Stimulated activated memory B cell treated with anti-CD40 and anti-IgM and Interleukin-4, amounts not matched to agents 10 μg/mL and 1 μg/mL and 100 μg/mL, for 72 hours (primary cell): ENCODE measurements at regions not wholly inside any gene's neighbourhood (a gene's known extent, or its start where the extent isn't known, plus 50 kb on each side); places are given as distances from the start of the nearest gene placed in this dataset.
"Not testable (repeated sequence)": the region's sequence is repeated elsewhere in the genome, so short reads cannot be mapped to it uniquely, and the experiment has no call there.

Experiments
- ATAC-seq: fragments of 150-1000 bp; cut with Tn5 transposase; 2 replicates; pipeline ENCODE4 v1.10.0; 2021
- H3K27ac Mint-ChIP-seq: one replicate; pipeline ENCODE4 v1.8.0; 2022; ENCODE audit warnings: mild to moderate bottlenecking, mixed read lengths
- H3K27me3 Mint-ChIP-seq: one replicate; pipeline ENCODE4 v1.8.0; 2022; ENCODE audit warnings: mixed read lengths
- H3K36me3 Mint-ChIP-seq: one replicate; pipeline ENCODE4 v1.8.0; 2022; ENCODE audit warnings: mixed read lengths
- H3K4me1 Mint-ChIP-seq: one replicate; pipeline ENCODE4 v1.8.0; 2022; ENCODE audit warnings: mixed read lengths
- H3K4me3 Mint-ChIP-seq: one replicate; pipeline ENCODE4 v1.8.0; 2022; ENCODE audit warnings: mild to moderate bottlenecking, moderate library complexity, mixed read lengths
- H3K9me3 Mint-ChIP-seq: one replicate; pipeline ENCODE4 v1.8.0; 2022; ENCODE audit warnings: mixed read lengths

DNA sequence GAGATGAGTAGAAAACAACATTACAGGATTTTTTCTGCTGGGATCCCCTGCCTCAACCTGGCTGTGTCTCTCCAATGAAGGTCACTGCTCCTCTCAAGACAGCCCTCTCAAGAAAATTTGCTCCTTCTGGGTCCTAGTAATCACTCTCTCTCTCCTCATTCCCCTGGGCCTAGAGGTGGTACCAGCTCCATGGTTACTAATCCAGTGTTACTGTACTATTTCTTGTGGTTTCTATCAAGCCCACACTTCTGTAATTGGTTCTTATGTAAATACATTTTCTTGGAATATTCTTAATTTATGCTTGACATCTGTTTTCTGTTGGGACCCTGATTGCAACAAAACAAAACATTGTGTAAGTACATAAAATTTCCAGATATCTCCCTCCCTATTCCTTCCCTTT lies 123.8 kb upstream of the RORB start:
- Mint-ChIP-seq H3K27me3 (no peaks in the 10 kb centered on the region), H3K27ac (no peak overlapping the region)

DNA sequence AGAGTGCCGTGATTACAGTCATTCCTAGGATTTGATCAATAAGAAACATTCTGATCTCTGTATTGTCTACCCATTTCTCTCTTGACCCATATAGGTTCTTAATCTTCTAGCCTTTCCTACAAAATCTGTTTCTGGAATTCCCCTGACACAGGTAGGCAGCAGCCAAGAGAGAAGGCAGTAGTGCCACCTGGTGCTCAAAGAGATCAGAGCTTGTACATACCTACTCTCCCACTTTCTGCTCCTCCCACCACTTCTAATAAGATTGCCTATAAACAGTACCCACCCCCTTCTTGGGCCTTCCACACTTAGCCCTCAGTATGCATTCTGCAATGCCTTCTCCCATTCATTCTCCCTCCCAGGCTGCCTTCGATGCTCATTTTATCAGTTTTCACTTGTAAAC lies 117.4 kb upstream of the RORB start:
- no peak overlapping the region for H3K4me3 Mint-ChIP-seq
- no peak overlapping the region for H3K27ac Mint-ChIP-seq
- no peaks in the 10 kb centered on the region for H3K27me3 Mint-ChIP-seq
- H3K9me3 Mint-ChIP-seq = no peaks in the 10 kb centered on the region
- no peak for ATAC-seq
- H3K36me3 Mint-ChIP-seq = no peaks in the 10 kb centered on the region
- H3K4me1 Mint-ChIP-seq = no peaks in the 10 kb centered on the region

More for the DNA sequence above, 123.8 kb upstream of the RORB start:
- no peak for ATAC-seq
- H3K4me3 Mint-ChIP-seq = no peak overlapping the region
- H3K9me3 Mint-ChIP-seq = no peaks in the 10 kb centered on the region
- H3K36me3 Mint-ChIP-seq = no peaks in the 10 kb centered on the region
- H3K4me1 Mint-ChIP-seq = no peaks in the 10 kb centered on the region

DNA sequence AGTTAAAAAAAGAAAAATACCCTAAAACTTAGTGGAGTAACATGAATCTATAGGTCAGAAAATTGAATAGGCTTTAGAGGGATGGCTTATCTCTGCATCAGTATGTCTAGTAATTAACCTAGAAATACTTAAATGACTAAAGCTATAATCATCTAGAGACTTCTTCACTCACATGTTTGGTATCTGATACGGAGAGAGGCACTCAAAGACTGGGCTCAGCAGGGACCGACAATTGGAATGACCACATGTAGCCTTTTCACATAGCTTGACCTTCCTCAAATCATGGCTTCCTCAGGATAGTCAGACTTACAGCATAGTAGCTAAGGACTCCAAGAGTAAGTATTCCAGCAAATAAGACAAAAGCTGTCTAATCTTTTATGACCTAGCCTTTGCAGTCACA lies 105.3 kb upstream of the RORB start:
- no peaks in the 10 kb centered on the region for H3K27me3 Mint-ChIP-seq
- H3K36me3 Mint-ChIP-seq = no peaks in the 10 kb centered on the region
- H3K4me3 Mint-ChIP-seq = no peak overlapping the region
- no peak for ATAC-seq
- no peaks in the 10 kb centered on the region for H3K4me1 Mint-ChIP-seq
- H3K9me3 Mint-ChIP-seq = peaks cover 3% of the 10 kb centered on the region
- H3K27ac Mint-ChIP-seq = no peak overlapping the region

DNA sequence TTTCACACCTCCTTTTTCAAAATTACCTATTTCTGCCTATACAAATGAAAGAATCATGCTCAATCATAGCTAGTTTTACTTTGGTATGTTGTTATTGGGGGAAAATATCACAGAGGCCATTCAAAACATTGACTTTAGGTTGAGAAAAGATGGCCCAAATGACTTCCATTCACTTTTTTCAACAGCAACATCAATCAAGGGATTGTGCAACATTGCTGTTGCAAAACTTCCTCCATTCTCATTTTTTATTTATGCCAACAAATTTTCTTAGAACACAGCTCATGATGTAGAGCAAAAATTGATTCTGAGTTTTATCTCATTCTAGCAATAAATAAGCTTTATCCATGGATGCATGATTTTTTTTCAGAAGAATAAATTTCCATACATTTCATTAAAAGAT lies 93.6 kb upstream of the RORB start:
- no peaks in the 10 kb centered on the region for H3K36me3 Mint-ChIP-seq
- ATAC-seq = no peak
- peaks cover 22% of the 10 kb centered on the region for H3K9me3 Mint-ChIP-seq
- H3K27ac Mint-ChIP-seq = no peak overlapping the region
- no peaks in the 10 kb centered on the region for H3K4me1 Mint-ChIP-seq
- no peaks in the 10 kb centered on the region for H3K27me3 Mint-ChIP-seq
- H3K4me3 Mint-ChIP-seq = no peak overlapping the region

DNA sequence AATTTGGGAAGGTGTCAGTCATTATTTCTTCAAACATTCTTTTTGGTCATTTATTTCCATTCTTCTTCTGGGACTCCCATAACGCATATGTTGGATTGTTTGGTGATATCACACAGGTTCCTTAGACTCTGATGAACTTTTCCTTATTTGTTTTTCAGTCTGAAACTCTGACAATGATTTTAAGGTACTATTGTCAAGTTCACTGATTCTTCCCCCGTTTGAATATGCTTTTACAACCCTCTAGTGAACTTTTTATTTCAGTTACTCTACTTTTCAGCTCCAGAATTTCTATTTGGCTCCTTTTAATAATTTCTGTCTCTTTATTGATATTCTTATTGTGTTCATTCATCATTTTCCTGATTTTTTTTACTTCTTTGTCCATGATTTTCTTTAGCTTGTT lies 92.5 kb upstream of the RORB start:
- H3K27me3 Mint-ChIP-seq = no peaks in the 10 kb centered on the region
- no peaks in the 10 kb centered on the region for H3K36me3 Mint-ChIP-seq
- H3K9me3 Mint-ChIP-seq = peaks cover 19% of the 10 kb centered on the region
- ATAC-seq = no peak
- H3K4me1 Mint-ChIP-seq = no peaks in the 10 kb centered on the region
- no peak overlapping the region for H3K27ac Mint-ChIP-seq
- no peak overlapping the region for H3K4me3 Mint-ChIP-seq

DNA sequence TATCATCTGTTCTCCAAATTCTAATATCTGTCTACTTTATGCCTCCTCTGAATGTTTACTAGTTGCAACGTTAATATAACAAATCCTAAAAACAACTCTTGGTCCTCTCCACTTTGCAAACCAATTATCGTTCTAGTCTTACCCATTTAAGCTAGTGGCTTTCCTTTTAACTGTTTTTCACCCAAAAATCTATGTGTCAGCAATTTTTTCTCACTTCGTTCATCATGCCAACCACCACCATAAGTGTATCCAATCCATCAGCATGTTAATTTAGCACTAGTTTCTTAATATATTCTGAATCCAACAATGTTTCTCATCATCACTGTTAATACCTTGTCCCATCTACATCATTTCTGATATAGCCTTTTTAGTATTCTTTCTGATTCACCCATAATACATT lies 90.0 kb upstream of the RORB start:
- Mint-ChIP-seq H3K4me1 (no peaks in the 10 kb centered on the region), H3K27me3 (no peaks in the 10 kb centered on the region), H3K9me3 (peaks cover 18% of the 10 kb centered on the region), H3K36me3 (no peaks in the 10 kb centered on the region), H3K27ac (no peak overlapping the region), H3K4me3 (no peak overlapping the region)
- no peak for ATAC-seq

DNA sequence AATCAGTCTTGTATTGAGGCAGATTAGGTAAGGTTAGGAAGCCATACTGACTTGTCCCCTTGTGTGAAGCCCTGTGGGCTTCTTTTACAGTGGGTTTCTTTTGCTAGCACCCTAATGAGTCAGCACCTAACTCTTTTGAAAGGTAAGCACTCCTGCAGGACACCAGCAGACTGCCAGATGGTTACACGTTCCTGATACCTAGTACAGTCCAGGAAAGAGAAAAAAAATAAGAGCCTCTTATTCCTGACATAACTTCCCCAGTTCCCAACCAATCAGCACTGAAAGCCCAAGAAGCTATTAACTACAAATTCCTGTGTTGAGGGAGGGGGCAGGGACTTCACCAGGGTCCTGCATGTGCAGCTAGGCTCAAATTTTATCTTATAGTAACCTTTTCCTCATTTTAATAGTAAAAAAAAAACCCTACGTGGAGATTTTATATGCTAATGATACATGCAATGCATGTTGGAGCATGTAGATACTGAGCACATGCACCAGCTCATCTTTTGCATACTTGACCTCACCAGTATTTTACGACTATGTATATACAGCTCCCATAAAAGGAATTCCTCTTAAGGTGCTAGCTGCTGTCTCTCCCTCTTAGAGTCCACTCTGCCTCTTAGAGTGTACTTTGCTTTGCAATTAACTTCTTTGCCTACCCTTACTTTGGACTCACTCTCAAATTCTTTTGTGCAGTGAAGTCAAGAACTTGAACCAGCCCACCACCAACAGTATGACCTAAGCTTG lies 84.7 kb upstream of the RORB start:
- H3K4me3 Mint-ChIP-seq = no peak overlapping the region
- H3K27ac Mint-ChIP-seq = no peak overlapping the region
- no peaks in the 10 kb centered on the region for H3K27me3 Mint-ChIP-seq
- no peaks in the 10 kb centered on the region for H3K9me3 Mint-ChIP-seq
- no peak for ATAC-seq
- no peaks in the 10 kb centered on the region for H3K4me1 Mint-ChIP-seq
- no peaks in the 10 kb centered on the region for H3K36me3 Mint-ChIP-seq

DNA sequence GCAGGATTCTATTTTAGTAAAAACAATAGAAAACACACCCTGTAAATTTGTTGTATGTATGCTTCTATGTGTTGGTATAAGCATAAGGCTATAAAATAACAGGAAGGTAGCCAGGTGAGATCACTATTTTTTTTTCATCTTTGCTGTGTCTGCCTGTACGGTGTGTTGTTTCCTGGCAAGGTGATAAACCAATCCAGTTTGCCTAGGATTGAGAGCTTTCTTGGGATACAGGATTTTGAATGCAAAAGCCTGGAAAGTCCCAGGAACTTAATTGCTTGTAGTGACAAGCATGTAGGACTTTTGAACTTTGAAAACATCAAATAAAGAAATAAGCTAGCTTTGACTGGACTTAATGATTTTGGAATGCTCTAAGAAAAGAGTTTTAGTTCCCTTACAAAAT lies 83.3 kb upstream of the RORB start:
- H3K36me3 Mint-ChIP-seq = no peaks in the 10 kb centered on the region
- no peaks in the 10 kb centered on the region for H3K27me3 Mint-ChIP-seq
- H3K4me1 Mint-ChIP-seq = no peaks in the 10 kb centered on the region
- ATAC-seq = no peak
- peaks cover 2% of the 10 kb centered on the region for H3K9me3 Mint-ChIP-seq
- no peak overlapping the region for H3K4me3 Mint-ChIP-seq
- H3K27ac Mint-ChIP-seq = no peak overlapping the region

DNA sequence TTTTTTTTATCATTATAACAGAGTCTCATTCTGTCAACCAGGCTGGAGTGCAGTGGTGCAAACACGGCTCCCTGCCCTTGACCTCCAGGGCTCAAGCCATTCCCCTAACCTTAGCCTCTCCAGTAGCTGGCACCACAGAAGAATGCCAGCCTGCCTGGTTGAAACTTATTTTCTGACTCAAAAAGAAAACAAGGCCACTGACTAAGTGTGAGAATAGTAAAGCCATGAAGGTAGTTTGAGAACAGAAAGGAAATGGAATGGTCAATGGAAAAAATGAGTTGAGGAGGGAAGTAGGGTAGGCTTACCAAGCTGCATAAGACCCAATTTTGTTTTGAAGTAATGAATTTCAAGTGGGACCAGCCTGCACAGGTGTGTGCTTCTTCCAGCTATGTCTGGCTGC lies 82.8 kb upstream of the RORB start:
- Mint-ChIP-seq H3K27ac (no peak overlapping the region), H3K27me3 (no peaks in the 10 kb centered on the region), H3K4me1 (no peaks in the 10 kb centered on the region), H3K9me3 (peaks cover 3% of the 10 kb centered on the region), H3K36me3 (no peaks in the 10 kb centered on the region), H3K4me3 (no peak overlapping the region)
- no peak for ATAC-seq

DNA sequence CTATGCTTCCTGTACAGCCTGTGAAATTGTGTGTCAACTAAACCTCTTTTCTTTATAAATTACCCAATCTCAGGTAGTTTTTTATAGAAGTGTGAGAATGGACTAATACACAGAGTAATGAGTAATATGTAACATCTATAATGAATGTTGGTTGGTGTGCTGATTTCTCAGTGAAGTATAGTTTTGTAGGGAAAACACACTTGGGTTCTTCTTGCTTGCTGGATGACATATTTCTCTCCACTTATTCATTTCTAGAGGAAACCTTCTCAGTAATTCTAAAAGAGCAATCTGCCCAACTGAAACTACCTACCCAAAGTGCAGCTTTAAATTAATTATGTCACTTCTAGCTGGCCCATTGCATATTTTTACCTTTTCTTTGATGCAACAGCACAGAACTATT lies 81.1 kb upstream of the RORB start:
- Mint-ChIP-seq H3K27ac (no peak overlapping the region), H3K27me3 (no peaks in the 10 kb centered on the region), H3K9me3 (peaks cover 3% of the 10 kb centered on the region), H3K36me3 (no peaks in the 10 kb centered on the region), H3K4me3 (no peak overlapping the region), H3K4me1 (no peaks in the 10 kb centered on the region)
- ATAC-seq = no peak

DNA sequence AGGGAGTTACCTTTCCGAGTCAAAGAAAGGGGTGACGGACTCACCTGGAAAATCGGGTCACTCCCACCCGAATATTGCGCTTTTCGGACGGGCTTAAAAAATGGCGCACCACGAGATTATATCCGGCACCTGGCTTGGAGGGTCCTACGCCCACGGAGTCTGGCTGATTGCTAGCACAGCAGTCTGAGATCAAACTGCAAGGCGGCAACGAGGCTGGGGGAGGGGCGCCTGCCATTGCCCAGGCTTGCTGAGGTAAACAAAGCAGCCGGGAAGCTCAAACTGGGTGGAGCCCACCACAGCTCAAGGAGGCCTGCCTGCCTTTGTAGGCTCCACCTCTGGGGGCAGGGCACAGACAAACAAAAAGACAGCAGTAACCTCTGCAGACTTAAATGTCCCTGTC lies 72.6 kb upstream of the RORB start:
- not testable (repeated sequence) for H3K27me3 Mint-ChIP-seq, H3K36me3 Mint-ChIP-seq, H3K27ac Mint-ChIP-seq, H3K9me3 Mint-ChIP-seq, H3K4me3 Mint-ChIP-seq, H3K4me1 Mint-ChIP-seq, ATAC-seq

DNA sequence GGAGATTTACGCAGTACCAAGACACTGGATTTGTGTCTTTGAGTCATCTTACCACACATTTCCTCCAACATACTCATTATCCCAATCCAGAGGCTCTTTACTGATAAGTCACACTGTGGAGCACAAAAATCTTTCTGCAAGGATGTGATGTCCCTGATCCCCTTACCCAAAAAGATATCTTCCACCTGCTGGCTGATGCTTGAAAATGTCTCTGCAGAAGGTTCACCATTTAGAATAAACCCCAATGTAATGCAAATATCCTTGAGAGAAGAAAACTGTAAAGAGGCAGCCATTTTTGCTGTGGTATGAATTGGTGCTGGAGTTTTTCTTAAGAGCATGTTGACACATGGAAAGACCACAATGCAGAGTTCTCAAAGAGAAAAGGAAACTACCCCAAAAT lies 65.7 kb upstream of the RORB start:
- Mint-ChIP-seq H3K4me1 (no peaks in the 10 kb centered on the region), H3K27me3 (no peaks in the 10 kb centered on the region), H3K4me3 (no peak overlapping the region), H3K36me3 (no peaks in the 10 kb centered on the region), H3K27ac (no peak overlapping the region), H3K9me3 (no peaks in the 10 kb centered on the region)
- ATAC-seq = no peak

DNA sequence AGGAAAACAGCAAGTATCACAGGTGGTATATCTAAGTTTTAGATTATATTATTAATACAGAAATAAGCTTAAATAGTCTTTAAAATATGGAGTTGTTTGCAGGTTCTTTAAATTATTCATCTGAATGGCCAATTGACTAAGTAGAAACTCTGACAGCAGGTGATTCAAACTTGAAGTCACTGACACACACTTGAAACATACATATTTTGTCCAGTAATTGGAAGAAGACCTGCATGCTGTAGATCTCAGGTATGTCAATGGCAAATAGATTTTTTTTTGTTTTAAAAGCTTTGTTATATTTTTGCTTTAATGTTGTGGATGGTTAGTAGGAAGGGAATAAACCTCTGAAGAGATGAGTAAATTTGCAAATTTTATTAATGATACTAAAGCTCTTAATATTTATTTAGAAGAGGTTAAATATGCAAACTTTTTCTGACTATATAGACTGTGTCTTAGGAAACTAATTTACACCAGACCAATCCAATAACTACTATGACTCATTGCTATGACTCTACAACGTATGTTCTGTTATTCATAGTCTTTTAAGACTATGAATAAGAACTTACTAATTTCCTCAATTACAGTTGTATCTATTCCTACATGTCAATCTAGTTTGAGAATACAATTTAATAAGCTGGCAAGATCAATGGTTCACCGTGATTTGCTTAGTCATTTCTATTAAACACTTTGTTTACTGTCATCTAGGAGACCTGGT lies 53.9 kb upstream of the RORB start:
- no peaks in the 10 kb centered on the region for H3K4me1 Mint-ChIP-seq
- H3K27ac Mint-ChIP-seq = no peak overlapping the region
- no peak for ATAC-seq
- H3K4me3 Mint-ChIP-seq = no peak overlapping the region
- H3K27me3 Mint-ChIP-seq = no peaks in the 10 kb centered on the region
- H3K9me3 Mint-ChIP-seq = peaks cover 3% of the 10 kb centered on the region
- H3K36me3 Mint-ChIP-seq = no peaks in the 10 kb centered on the region

DNA sequence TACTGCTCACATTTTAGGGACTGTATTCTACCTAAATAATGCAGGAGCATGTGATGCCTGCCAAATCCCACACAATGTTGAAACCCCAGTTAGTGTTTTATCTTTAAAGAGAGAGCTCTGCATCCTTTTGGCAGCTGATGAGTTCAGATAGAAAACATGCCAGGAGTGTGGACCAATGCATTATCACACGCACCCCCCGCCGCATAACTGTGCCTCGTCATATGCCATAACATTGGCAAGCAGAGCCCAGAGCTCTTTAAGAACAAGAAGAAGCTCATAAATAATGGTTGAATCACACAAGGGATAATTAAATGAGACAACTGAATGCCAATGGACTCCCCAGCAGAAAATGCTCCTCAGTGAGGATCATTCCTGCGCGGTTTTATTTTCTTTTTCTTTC lies 52.8 kb upstream of the RORB start:
- Mint-ChIP-seq H3K4me1 (no peaks in the 10 kb centered on the region), H3K27me3 (no peaks in the 10 kb centered on the region), H3K36me3 (no peaks in the 10 kb centered on the region), H3K27ac (no peak overlapping the region), H3K9me3 (peaks cover 3% of the 10 kb centered on the region), H3K4me3 (no peak overlapping the region)
- ATAC-seq = no peak
